MM.1S (cell line): ENCODE measurements at regions not wholly inside any gene's neighbourhood (a gene's known extent, or its start where the extent isn't known, plus 50 kb on each side); places are given as distances from the start of the nearest gene placed in this dataset.

Experiments used
- DNase-seq: peaks from one replicate; pipeline ENCODE4 v3.0.0-alpha.2; 2015
- H2AFZ ChIP-seq: fragments of 300-600 bp; sonication (generic); 2 replicates; pipeline ENCODE4 v1.6.0; 2016; ENCODE audit warnings: antibody characterized with exemption, low read length
- H3F3A ChIP-seq: fragments of 300-600 bp; sonication (generic); 2 replicates; pipeline ENCODE4 v1.6.1; 2016; ENCODE audit warnings: mild to moderate bottlenecking, antibody characterized with exemption, low read length, moderate library complexity, mixed read lengths; ENCODE audit not compliant: insufficient read depth
- H3K27ac ChIP-seq: fragments of 300-600 bp; sonication (generic); 2 replicates; pipeline ENCODE4 v1.5.1; 2016; ENCODE audit warnings: mild to moderate bottlenecking, low read length
- H3K27me3 ChIP-seq: fragments of 300-600 bp; sonication (generic); replicated peaks from 2 replicates; pipeline ENCODE4 v1.6.0; 2016; ENCODE audit warnings: low read length; ENCODE audit not compliant: insufficient read depth
- H3K36me3 ChIP-seq: fragments of 300-600 bp; sonication (generic); replicated peaks from 2 replicates; pipeline ENCODE4 v1.6.1; 2016; ENCODE audit warnings: mild to moderate bottlenecking, low read length, mixed read lengths; ENCODE audit not compliant: insufficient read depth
- H3K4me1 ChIP-seq: fragments of 300-600 bp; sonication (generic); 2 replicates; pipeline ENCODE4 v1.6.1; 2016; ENCODE audit warnings: low read length, mixed read lengths
- H3K4me2 ChIP-seq: fragments of 300-600 bp; sonication (generic); 2 replicates; pipeline ENCODE4 v1.6.0; 2016; ENCODE audit warnings: low read depth, low read length
- H3K4me3 ChIP-seq: fragments of 300-600 bp; sonication (generic); 2 replicates; pipeline ENCODE4 v1.5.1; 2016; ENCODE audit warnings: low read length, mixed read lengths
- H3K79me2 ChIP-seq: fragments of 300-600 bp; sonication (generic); 2 replicates; pipeline ENCODE4 v1.6.1; 2016; ENCODE audit warnings: mixed run types, low read length, mixed read lengths
- H3K9ac ChIP-seq: fragments of 300-600 bp; sonication (generic); 2 replicates; pipeline ENCODE4 v1.6.1; 2016; ENCODE audit warnings: low read length, mixed read lengths
- H3K9me2 ChIP-seq: fragments of 300-600 bp; sonication (generic); replicated peaks from 2 replicates; pipeline ENCODE4 v1.6.1; 2016; ENCODE audit warnings: mild to moderate bottlenecking, low read length, mixed read lengths; ENCODE audit not compliant: insufficient read depth
- H3K9me3 ChIP-seq: fragments of 300-600 bp; sonication (generic); replicated peaks from 2 replicates; pipeline ENCODE4 v1.6.1; 2016; ENCODE audit warnings: mild to moderate bottlenecking, low read length, mixed read lengths; ENCODE audit not compliant: insufficient read depth
- H4K20me1 ChIP-seq: fragments of 300-600 bp; sonication (generic); 2 replicates; pipeline ENCODE4 v1.6.1; 2016; ENCODE audit warnings: mild to moderate bottlenecking, low read length, moderate library complexity, mixed read lengths; ENCODE audit not compliant: insufficient read depth
- EZH2 ChIP-seq: fragments of 300-600 bp; sonication (generic); optimal IDR thresholded peaks from 2 replicates; pipeline ENCODE3; 2017; ENCODE audit warnings: low read depth, mild to moderate bottlenecking, antibody characterized with exemption, low read length, mixed read lengths
- EZH2phosphoT487 ChIP-seq: fragments of 300-600 bp; sonication (generic); IDR thresholded peaks from 2 replicates; pipeline ENCODE4 v1.6.1; 2018; ENCODE audit warnings: antibody characterized with exemption, low read length
- TF ChIP-seq, protein P1 (sequence below): fragments of 300-600 bp; sonication (generic); IDR thresholded peaks from 2 replicates; pipeline ENCODE4 v1.5.1; 2016; ENCODE audit warnings: antibody characterized with exemption, low read length, mixed read lengths

DNA sequence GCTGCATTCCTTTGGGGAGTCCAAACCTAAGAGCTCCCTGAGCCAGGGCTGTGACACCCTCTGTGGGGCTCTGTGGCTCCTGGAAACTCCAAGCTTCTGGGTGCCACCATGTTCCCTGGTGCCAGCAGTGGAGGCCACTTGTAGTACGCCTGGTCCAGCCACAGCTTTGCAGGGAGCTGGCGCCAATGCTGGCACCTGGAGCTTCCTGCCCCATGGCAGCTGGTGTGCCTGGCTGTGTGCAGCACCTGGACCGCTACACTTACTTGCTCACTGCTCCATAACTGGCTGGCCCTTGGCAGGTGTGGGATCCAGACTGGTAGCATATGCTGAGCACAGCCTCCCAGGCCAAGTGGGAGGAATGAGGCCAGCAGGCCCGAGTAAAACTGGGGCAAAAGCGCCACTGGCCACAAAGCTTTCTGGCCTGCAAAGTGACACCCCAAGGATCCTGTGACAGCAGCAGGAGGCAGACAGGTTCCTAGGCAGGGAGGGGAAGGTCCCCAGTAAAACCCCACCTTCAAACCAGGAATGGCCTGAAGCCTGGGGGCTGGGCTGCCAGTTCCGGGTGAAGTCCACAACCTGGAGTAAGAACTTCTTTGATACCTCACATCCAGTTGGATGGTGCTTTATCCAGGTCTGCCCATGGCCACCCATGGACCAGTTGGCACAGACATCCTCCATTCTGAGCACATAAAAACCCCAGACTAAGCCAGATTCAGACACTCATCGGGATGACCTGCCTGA, 461.0 kb downstream of the TBC1D32 start:
- no peak overlapping the region for H3K4me2 ChIP-seq
- H2AFZ ChIP-seq: no peak overlapping the region
- H3K4me3 ChIP-seq: no peak overlapping the region
- H4K20me1 ChIP-seq: no peaks in the 10 kb centered on the region
- H3K9me2 ChIP-seq: no peaks in the 10 kb centered on the region
- no peaks in the 10 kb centered on the region for H3K36me3 ChIP-seq
- H3K9ac ChIP-seq: no peak overlapping the region
- no peaks in the 10 kb centered on the region for H3K27me3 ChIP-seq
- no peak overlapping the region for H3K27ac ChIP-seq
- no peak for DNase-seq
- no peaks in the 10 kb centered on the region for H3K4me1 ChIP-seq
- TF ChIP-seq, protein P1, sequence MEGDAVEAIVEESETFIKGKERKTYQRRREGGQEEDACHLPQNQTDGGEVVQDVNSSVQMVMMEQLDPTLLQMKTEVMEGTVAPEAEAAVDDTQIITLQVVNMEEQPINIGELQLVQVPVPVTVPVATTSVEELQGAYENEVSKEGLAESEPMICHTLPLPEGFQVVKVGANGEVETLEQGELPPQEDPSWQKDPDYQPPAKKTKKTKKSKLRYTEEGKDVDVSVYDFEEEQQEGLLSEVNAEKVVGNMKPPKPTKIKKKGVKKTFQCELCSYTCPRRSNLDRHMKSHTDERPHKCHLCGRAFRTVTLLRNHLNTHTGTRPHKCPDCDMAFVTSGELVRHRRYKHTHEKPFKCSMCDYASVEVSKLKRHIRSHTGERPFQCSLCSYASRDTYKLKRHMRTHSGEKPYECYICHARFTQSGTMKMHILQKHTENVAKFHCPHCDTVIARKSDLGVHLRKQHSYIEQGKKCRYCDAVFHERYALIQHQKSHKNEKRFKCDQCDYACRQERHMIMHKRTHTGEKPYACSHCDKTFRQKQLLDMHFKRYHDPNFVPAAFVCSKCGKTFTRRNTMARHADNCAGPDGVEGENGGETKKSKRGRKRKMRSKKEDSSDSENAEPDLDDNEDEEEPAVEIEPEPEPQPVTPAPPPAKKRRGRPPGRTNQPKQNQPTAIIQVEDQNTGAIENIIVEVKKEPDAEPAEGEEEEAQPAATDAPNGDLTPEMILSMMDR: no peak
- TF ChIP-seq EZH2 (no peak), EZH2phosphoT487 (no peak)
- H3F3A ChIP-seq: no peaks in the 10 kb centered on the region
- H3K79me2 ChIP-seq: no peaks in the 10 kb centered on the region
- no peaks in the 10 kb centered on the region for H3K9me3 ChIP-seq

DNA sequence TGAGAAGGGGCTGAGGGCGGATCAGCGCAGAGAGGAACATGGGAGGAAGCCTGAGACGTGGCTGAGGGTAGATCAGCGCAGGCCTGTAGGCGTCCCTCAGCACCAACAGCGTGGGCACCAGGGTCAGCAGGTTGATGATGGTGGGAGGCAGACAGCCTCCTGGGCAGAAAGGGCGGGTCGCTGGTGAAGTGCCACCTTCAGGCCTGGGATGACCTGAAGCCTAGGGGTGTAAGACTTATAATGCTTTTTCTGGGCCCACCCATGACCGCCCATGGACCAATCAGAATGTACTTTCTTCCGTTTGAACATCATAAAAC, 462.1 kb downstream of the TBC1D32 start:
- H3K27ac ChIP-seq: no peak overlapping the region
- TF ChIP-seq, protein P1: no peak
- TF ChIP-seq EZH2phosphoT487 (no peak), EZH2 (no peak)
- H3K36me3 ChIP-seq: no peaks in the 10 kb centered on the region
- no peak overlapping the region for H3K4me2 ChIP-seq
- H3F3A ChIP-seq: no peaks in the 10 kb centered on the region
- H3K79me2 ChIP-seq: no peaks in the 10 kb centered on the region
- H3K27me3 ChIP-seq: no peaks in the 10 kb centered on the region
- H2AFZ ChIP-seq: no peak overlapping the region
- H3K9ac ChIP-seq: no peak overlapping the region
- H3K9me3 ChIP-seq: no peaks in the 10 kb centered on the region
- no peaks in the 10 kb centered on the region for H4K20me1 ChIP-seq
- DNase-seq: no peak
- H3K4me3 ChIP-seq: no peak overlapping the region
- no peaks in the 10 kb centered on the region for H3K4me1 ChIP-seq
- H3K9me2 ChIP-seq: no peaks in the 10 kb centered on the region

DNA sequence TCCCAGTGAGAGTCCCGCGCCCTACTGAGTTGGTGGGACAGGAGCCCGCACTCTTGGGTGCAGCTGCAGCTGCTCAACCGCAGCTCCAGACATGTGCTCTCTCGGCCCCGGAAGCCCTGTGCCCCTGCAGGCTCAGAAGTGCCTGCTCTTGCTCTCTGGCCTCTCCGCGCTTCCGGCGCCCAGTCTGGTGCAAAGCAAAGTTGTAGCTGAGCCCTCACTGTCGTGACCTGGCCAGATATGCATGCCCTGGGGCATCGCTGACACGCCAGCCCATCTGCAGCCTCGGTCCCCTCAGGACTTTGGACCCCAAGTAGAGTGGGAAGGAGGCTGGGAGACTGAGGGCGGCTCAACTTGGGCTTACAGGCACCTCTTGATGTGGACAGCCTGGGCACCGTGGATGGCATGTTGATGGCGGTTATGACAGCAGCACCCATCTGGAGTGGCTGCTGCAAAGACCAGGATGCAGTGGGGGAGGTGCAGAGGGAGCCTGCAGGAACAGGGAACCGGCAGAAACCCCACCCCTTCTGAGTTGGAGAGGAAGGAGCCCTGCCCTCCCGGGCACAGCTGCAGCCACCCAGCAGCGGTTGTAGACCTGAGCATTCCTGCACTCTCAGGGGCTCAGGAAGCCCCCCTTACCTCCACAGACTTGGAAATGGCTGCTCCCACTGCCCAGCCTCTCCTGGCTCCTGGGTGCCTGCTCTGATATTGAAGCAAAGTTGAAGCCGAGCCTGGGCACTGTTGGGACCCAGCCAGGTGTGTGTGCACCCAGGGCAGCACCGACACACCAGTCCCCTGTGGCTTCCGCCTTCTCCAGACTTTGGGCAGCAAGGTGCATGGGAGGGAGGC, 462.6 kb downstream of the TBC1D32 start:
- Histone ChIP-seq H3K27me3 (no peaks in the 10 kb centered on the region), H3K9ac (no peak overlapping the region), H3K9me2 (no peaks in the 10 kb centered on the region), H3K4me2 (no peak overlapping the region), H3F3A (no peaks in the 10 kb centered on the region), H3K36me3 (no peaks in the 10 kb centered on the region), H3K4me1 (no peaks in the 10 kb centered on the region), H2AFZ (no peak overlapping the region), H3K27ac (no peak overlapping the region), H4K20me1 (no peaks in the 10 kb centered on the region), H3K4me3 (no peak overlapping the region), H3K9me3 (no peaks in the 10 kb centered on the region), H3K79me2 (no peaks in the 10 kb centered on the region)
- TF ChIP-seq, protein P1: no peak
- TF ChIP-seq EZH2 (no peak), EZH2phosphoT487 (no peak)
- DNase-seq: no peak
